Fibroblast of lung (primary cell): ENCODE measurements at regions not wholly inside any gene's neighbourhood (a gene's known extent, or its start where the extent isn't known, plus 50 kb on each side); places are given as distances from the start of the nearest gene placed in this dataset.

Source experiments
- CTCF ChIP-seq, 2 donors: IDR thresholded peaks in 1 of 2; conservative IDR thresholded peaks in 1 of 2; 1 replicate in 1 of 2; 2 replicates in 1 of 2; pipeline ENCODE4 v1.5.1; 2011 to 2012; ENCODE audit warnings: low read length in 2 of 2, control low read depth in 1 of 2, inconsistent platforms in 1 of 2, low read depth in 1 of 2, mild to moderate bottlenecking in 1 of 2
- EZH2 ChIP-seq: IDR thresholded peaks from 2 replicates; pipeline ENCODE4 v1.5.1; 2012; ENCODE audit warnings: low read length, control low read depth, mild to moderate bottlenecking; ENCODE audit errors: missing control alignments

- TF ChIP-seq CTCF (conservative IDR thresholded peaks at IDR 0.05 in 1 of 2, IDR thresholded peaks at IDR 0.05 in 1 of 2; ENCODE audit: low read depth in 1 of 2, low read length in 2 of 2) (no peak), EZH2 (no peak)
These were observed 151.4 kb upstream of the AVPR1A start for GRCh38 chr12:63302269-63302940.
